ENCODE measurements at regions not wholly inside any gene's neighbourhood (a gene's known extent, or its start where the extent isn't known, plus 50 kb on each side); places are given as distances from the start of the nearest gene placed in this dataset.

- no peaks in the 10 kb centered on the region for H3K36me3 ChIP-seq
- 69% methylated on average over 9 of the region's 9 CpGs for WGBS
- no peak for TF ChIP-seq POLR2A (IDR thresholded peaks at IDR 0.05; ENCODE audit: low read depth)
- no peak for TF ChIP-seq POLR2AphosphoS5 (IDR thresholded peaks at IDR 0.05)
- no peak for TF ChIP-seq EP300 (IDR thresholded peaks at IDR 0.05)
- TF ChIP-seq CTCF (IDR thresholded peaks at IDR 0.05), result no peak
- H3K9me3 ChIP-seq, result no peaks in the 10 kb centered on the region
- peak; percentile 53 for DNase-seq (ENCODE audit: extremely low spot score)
- peaks cover 0 to 4% (median 1%) of the 10 kb centered on the region in 4 donors for H3K4me1 ChIP-seq
- no peak overlapping the region for H3K27ac ChIP-seq (replicated peaks in 1 of 4)
- no peak overlapping the region for H3K4me3 ChIP-seq
- peaks cover 0 to 32% (median 0%) of the 10 kb centered on the region in 4 donors for H3K27me3 ChIP-seq
- intact Hi-C loops (cut with DNase I), result loop anchor here (2.0 to 5.0 kb wide), 3 partner anchors 129 to 239 kb away; no protein-coding TSS in a partner anchor
Observed at GRCh38 chr18:24725644-24726415, 265.4 kb downstream of the HRH4 start.

DNA sequence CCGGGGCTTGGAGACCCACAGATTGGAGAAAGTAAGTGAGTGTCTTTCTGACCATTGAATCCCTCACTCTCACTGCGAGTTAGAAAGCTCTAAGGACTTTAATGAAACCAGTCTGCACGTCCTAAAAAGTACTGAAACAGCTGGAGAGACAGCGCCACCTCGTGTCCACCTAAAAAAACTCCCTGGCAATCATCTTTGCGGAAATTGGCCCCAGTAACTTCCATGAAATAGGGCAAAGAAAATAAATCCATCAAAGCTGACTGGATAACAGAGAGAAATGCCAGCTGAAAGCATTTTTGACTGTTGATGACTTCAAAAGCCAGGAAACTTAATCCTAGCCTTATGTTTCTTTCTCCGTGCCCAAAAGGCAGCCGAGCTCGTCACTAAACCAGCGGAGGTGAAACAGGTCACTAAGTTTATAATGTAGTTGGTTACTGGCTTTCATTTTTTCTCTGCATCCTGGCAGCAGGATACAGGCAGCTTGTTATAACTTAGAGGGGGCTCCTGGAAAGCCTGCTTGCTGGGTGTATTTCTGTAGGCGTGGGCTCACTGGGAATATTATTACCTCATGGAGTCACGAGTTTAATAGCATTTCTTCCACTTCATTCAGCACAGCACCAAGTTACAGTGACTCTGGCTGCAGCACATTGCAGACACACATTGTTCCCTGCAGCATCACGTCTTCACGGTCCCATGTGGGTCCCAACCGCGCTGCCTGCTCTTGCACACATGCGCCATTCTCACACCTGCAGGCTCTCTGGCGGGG, 266.5 kb downstream of the HRH4 start:
- TF ChIP-seq CTCF (IDR thresholded peaks at IDR 0.05), result peak; percentile 63 to 80 (median 80)
- no peak for TF ChIP-seq POLR2A (IDR thresholded peaks at IDR 0.05; ENCODE audit: low read depth)
- Histone ChIP-seq H3K9me3 (no peaks in the 10 kb centered on the region), H3K27ac (replicated peaks in 1 of 4) (no peak overlapping the region), H3K36me3 (no peaks in the 10 kb centered on the region), H3K4me3 (peak overlapping the region; percentile 3 to 47 (median 19)), H3K4me1 (peaks cover 0 to 4% (median 1%) of the 10 kb centered on the region in 4 donors), H3K27me3 (peaks cover 0 to 32% (median 0%) of the 10 kb centered on the region in 4 donors)
- peak; percentile 75 for DNase-seq (ENCODE audit: extremely low spot score)
- intact Hi-C loops (cut with DNase I), result loop anchor here (2.0 to 5.0 kb wide), 3 partner anchors 130 to 240 kb away; no protein-coding TSS in a partner anchor
- WGBS, result 41% methylated on average over 18 of the region's 18 CpGs

- intact Hi-C loops (cut with DNase I), result loop anchor here (2.0 to 5.0 kb wide), 3 partner anchors 130 to 240 kb away; no protein-coding TSS in a partner anchor
- H3K27me3 ChIP-seq, result peaks cover 0 to 28% (median 0%) of the 10 kb centered on the region in 4 donors
- no peak overlapping the region for H3K27ac ChIP-seq (replicated peaks in 1 of 4)
- peak; percentile 75 for DNase-seq (ENCODE audit: extremely low spot score)
- H3K4me1 ChIP-seq, result peaks cover 0 to 4% (median 1%) of the 10 kb centered on the region in 4 donors
- H3K4me3 ChIP-seq, result no peak overlapping the region
- TF ChIP-seq EP300 (IDR thresholded peaks at IDR 0.05) (no peak), POLR2A (IDR thresholded peaks at IDR 0.05; ENCODE audit: low read depth) (no peak)
- no peaks in the 10 kb centered on the region for H3K36me3 ChIP-seq
- no peaks in the 10 kb centered on the region for H3K9me3 ChIP-seq
- 50% methylated on average over 6 of the region's 6 CpGs for WGBS
Observed at GRCh38 chr18:24727685-24728084, 267.2 kb downstream of the HRH4 start.

- H3K9me3 ChIP-seq, result no peaks in the 10 kb centered on the region
- peak; percentile 50 for DNase-seq (ENCODE audit: extremely low spot score)
- H3K4me3 ChIP-seq, result no peak overlapping the region
- 50% methylated on average over 6 of the region's 6 CpGs for WGBS
- H3K36me3 ChIP-seq, result no peaks in the 10 kb centered on the region
- no peak for TF ChIP-seq POLR2AphosphoS5 (IDR thresholded peaks at IDR 0.05)
- no peak for TF ChIP-seq POLR2A (IDR thresholded peaks at IDR 0.05; ENCODE audit: low read depth)
- no peak for TF ChIP-seq EP300 (IDR thresholded peaks at IDR 0.05)
- TF ChIP-seq CTCF (IDR thresholded peaks at IDR 0.05), result no peak
- peaks cover 0 to 37% (median 0%) of the 10 kb centered on the region in 4 donors for H3K27me3 ChIP-seq
- H3K4me1 ChIP-seq, result peaks cover 0 to 4% (median 1%) of the 10 kb centered on the region in 4 donors
- intact Hi-C loops (cut with DNase I), result no loop called here
- H3K27ac ChIP-seq (replicated peaks in 1 of 4), result no peak overlapping the region
Observed at GRCh38 chr18:24731158-24731557, 270.7 kb downstream of the HRH4 start.

- 74% methylated on average over 3 of the region's 3 CpGs for WGBS
Observed at GRCh38 chr18:24731981-24732380, 271.5 kb downstream of the HRH4 start.

More at GRCh38 chr18:24731981-24732380, 271.5 kb downstream of the HRH4 start:
- no peak overlapping the region for H3K27ac ChIP-seq (replicated peaks in 1 of 4)
- H3K27me3 ChIP-seq, result peaks cover 0 to 37% (median 0%) of the 10 kb centered on the region in 4 donors
- no peak overlapping the region for H3K4me3 ChIP-seq
- no peaks in the 10 kb centered on the region for H3K36me3 ChIP-seq
- no peaks in the 10 kb centered on the region for H3K4me1 ChIP-seq
- intact Hi-C loops (cut with DNase I), result no loop called here
- peak; percentile 78 for DNase-seq (ENCODE audit: extremely low spot score)
- H3K9me3 ChIP-seq, result no peaks in the 10 kb centered on the region
- TF ChIP-seq POLR2A (IDR thresholded peaks at IDR 0.05; ENCODE audit: low read depth) (no peak), EP300 (IDR thresholded peaks at IDR 0.05) (no peak), POLR2AphosphoS5 (IDR thresholded peaks at IDR 0.05) (no peak), CTCF (IDR thresholded peaks at IDR 0.05) (no peak)
